ENCODE measurements at regions not wholly inside any gene's neighbourhood (a gene's known extent, or its start where the extent isn't known, plus 50 kb on each side); places are given as distances from the start of the nearest gene placed in this dataset.
"Not testable (repeated sequence)": the region's sequence is repeated elsewhere in the genome, so short reads cannot be mapped to it uniquely, and the experiment has no call there.

GRCh38 chr17:52537421-52537820, 378.9 kb upstream of the CA10 start:
- DNase-seq (ENCODE audit: low read depth) = no peak

GRCh38 chr17:52536489-52536888, 378.0 kb upstream of the CA10 start:
- DNase-seq (ENCODE audit: low read depth) = no peak

GRCh38 chr17:52532373-52532772, 373.9 kb upstream of the CA10 start:
- DNase-seq (ENCODE audit: low read depth) = no peak

GRCh38 chr17:52524096-52524637, 365.7 kb upstream of the CA10 start:
- no peak for DNase-seq (ENCODE audit: low read depth)

- DNase-seq (ENCODE audit: low read depth) = no peak
Observed at GRCh38 chr17:52517176-52517575, 358.7 kb upstream of the CA10 start.

GRCh38 chr17:52515927-52516326, 357.4 kb upstream of the CA10 start:
- no peak for DNase-seq (ENCODE audit: low read depth)

GRCh38 chr17:52505601-52506000, 347.1 kb upstream of the CA10 start:
- DNase-seq (ENCODE audit: low read depth) = no peak

- no peak for DNase-seq (ENCODE audit: low read depth)
Observed at GRCh38 chr17:52504081-52504480, 345.6 kb upstream of the CA10 start.

GRCh38 chr17:52495646-52496045, 337.1 kb upstream of the CA10 start:
- DNase-seq (ENCODE audit: low read depth) = no peak

GRCh38 chr17:52482271-52482670, 323.8 kb upstream of the CA10 start:
- no peak for DNase-seq (ENCODE audit: low read depth)

- DNase-seq (ENCODE audit: low read depth) = no peak
Observed at GRCh38 chr17:52477824-52478699, 319.5 kb upstream of the CA10 start.

GRCh38 chr17:52476638-52477313, 318.3 kb upstream of the CA10 start:
- no peak for DNase-seq (ENCODE audit: low read depth)

GRCh38 chr17:52470553-52470952, 312.0 kb upstream of the CA10 start:
- DNase-seq (ENCODE audit: low read depth) = no peak

GRCh38 chr17:52465407-52465806, 306.9 kb upstream of the CA10 start:
- no peak for DNase-seq (ENCODE audit: low read depth)

- DNase-seq (ENCODE audit: low read depth) = no peak
Observed at GRCh38 chr17:52451294-52451861, 292.9 kb upstream of the CA10 start.

- no peak for DNase-seq (ENCODE audit: low read depth)
Observed at GRCh38 chr17:52442350-52442749, 283.8 kb upstream of the CA10 start.

GRCh38 chr17:52420555-52421078, 262.1 kb upstream of the CA10 start:
- no peak for DNase-seq (ENCODE audit: low read depth)

GRCh38 chr17:52419229-52419641, 260.7 kb upstream of the CA10 start:
- DNase-seq (ENCODE audit: low read depth) = no peak

GRCh38 chr17:52410781-52411180, 252.3 kb upstream of the CA10 start:
- no peak for DNase-seq (ENCODE audit: low read depth)

- DNase-seq (ENCODE audit: low read depth) = not testable (repeated sequence)
Observed at GRCh38 chr17:52409222-52409621, 250.7 kb upstream of the CA10 start.

- no peak for DNase-seq (ENCODE audit: low read depth)
Observed at GRCh38 chr17:52395308-52395707, 236.8 kb upstream of the CA10 start.

GRCh38 chr17:52390422-52390821, 231.9 kb upstream of the CA10 start:
- DNase-seq (ENCODE audit: low read depth) = no peak

GRCh38 chr17:52389632-52390031, 231.1 kb upstream of the CA10 start:
- no peak for DNase-seq (ENCODE audit: low read depth)
